Esophagus muscularis mucosa (tissue), 4 donors: ENCODE measurements at regions not wholly inside any gene's neighbourhood (a gene's known extent, or its start where the extent isn't known, plus 50 kb on each side); places are given as distances from the start of the nearest gene placed in this dataset.

Experiments used
- DNase-seq: peaks from one replicate; pipeline ENCODE4 v3.0.0-alpha.2; 2017; ENCODE audit errors: extremely low spot score
- H3K27ac ChIP-seq, 4 donors: fragments of 200-600 bp; sonication (generic); replicated peaks in 1 of 4; 1 replicate in 3 of 4; 2 replicates in 1 of 4; pipeline ENCODE4 v1.5.1; 2016 to 2019; ENCODE audit warnings: mild to moderate bottlenecking in 1 of 4
- H3K27me3 ChIP-seq, 4 donors: fragments of 200-600 bp; sonication (generic); one replicate each; pipeline versions ENCODE4 v1.5.1 to v1.6.0; 2016 to 2019
- H3K36me3 ChIP-seq, 4 donors: fragments of 200-600 bp; sonication (generic); one replicate each; pipeline ENCODE4 v1.5.1; 2016 to 2019
- H3K4me1 ChIP-seq, 4 donors: fragments of 200-600 bp; sonication (generic); one replicate each; pipeline ENCODE4 v1.5.1; 2016 to 2019
- H3K4me3 ChIP-seq, 4 donors: fragments of 200-600 bp; sonication (generic); 1 replicate in 2 of 4; 2 replicates in 2 of 4; pipeline ENCODE4 v1.5.1; 2016 to 2019; ENCODE audit warnings: mild to moderate bottlenecking in 4 of 4, moderate library complexity in 1 of 4
- H3K9me3 ChIP-seq, 4 donors: fragments of 200-600 bp; sonication (generic); 1 replicate in 3 of 4; 2 replicates in 1 of 4; pipeline ENCODE4 v1.5.1; 2016 to 2019
- EP300 ChIP-seq: sonication (generic); formaldehyde crosslinking; IDR thresholded peaks from one replicate; pipeline ENCODE4 v1.6.1; 2017; ENCODE audit warnings: antibody characterized with exemption
- POLR2A ChIP-seq: fragments of 450-650 bp; IDR thresholded peaks from one replicate; pipeline ENCODE4 v1.6.1; 2017; ENCODE audit warnings: antibody characterized with exemption, moderate library complexity, mild to moderate bottlenecking, low read depth
- POLR2AphosphoS5 ChIP-seq, 2 donors: sonication (generic); formaldehyde crosslinking; IDR thresholded peaks; one replicate each; pipeline ENCODE4 v1.6.1; 2017; ENCODE audit warnings: antibody characterized with exemption in 2 of 2
- WGBS: methylation state at CpG from one replicate; pipeline ENCODE4 v1.1.5; 2018; 5-methylcytosine and 5-hydroxymethylcytosine counted together
- intact Hi-C: fragments of 100-400 bp; cut with DNase I; formaldehyde crosslinking; loops from one replicate; pipeline ENCODE4 v1.15.1; 2023
- TF ChIP-seq, protein P1 (sequence below), 3 experiments: fragments of 200-600 bp in 2 of 3; fragments of 450-650 bp in 1 of 3; sonication (generic) in 2 of 3; IDR thresholded peaks; one replicate each; pipeline ENCODE4 v1.5.1; 2017 to 2019; ENCODE audit warnings: antibody characterized with exemption in 3 of 3, mild to moderate bottlenecking in 2 of 3, moderate library complexity in 1 of 3

DNA sequence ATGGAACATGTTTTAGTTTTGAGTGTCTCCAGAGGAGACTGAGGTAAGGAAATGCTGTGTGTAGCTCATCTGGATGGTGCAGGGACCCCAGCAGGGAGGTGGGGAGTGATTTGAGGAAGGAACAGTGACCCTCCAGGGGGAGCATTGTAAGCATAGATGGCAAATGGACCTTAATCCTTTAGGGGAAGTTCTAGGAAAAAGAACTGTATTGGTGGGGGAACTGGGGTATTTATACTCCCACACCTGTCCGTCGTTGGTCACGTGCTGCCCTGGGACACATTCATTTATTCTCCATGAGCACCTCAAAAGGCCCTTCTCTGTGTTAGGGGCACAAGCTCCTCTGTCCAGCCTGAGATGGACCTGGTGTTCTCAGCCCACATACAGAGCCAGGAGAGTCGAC, 233.9 kb upstream of the HDAC4 start:
- 90% methylated on average over 4 of the region's 4 CpGs for WGBS
- H3K9me3 ChIP-seq = no peaks in the 10 kb centered on the region
- TF ChIP-seq, protein P1, sequence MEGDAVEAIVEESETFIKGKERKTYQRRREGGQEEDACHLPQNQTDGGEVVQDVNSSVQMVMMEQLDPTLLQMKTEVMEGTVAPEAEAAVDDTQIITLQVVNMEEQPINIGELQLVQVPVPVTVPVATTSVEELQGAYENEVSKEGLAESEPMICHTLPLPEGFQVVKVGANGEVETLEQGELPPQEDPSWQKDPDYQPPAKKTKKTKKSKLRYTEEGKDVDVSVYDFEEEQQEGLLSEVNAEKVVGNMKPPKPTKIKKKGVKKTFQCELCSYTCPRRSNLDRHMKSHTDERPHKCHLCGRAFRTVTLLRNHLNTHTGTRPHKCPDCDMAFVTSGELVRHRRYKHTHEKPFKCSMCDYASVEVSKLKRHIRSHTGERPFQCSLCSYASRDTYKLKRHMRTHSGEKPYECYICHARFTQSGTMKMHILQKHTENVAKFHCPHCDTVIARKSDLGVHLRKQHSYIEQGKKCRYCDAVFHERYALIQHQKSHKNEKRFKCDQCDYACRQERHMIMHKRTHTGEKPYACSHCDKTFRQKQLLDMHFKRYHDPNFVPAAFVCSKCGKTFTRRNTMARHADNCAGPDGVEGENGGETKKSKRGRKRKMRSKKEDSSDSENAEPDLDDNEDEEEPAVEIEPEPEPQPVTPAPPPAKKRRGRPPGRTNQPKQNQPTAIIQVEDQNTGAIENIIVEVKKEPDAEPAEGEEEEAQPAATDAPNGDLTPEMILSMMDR (IDR thresholded peaks at IDR 0.05) = no peak
- no peak for TF ChIP-seq POLR2AphosphoS5 (IDR thresholded peaks at IDR 0.05)
- no peak for TF ChIP-seq POLR2A
- no peak for TF ChIP-seq EP300
- H3K4me1 ChIP-seq = peaks cover 0 to 17% (median 12%) of the 10 kb centered on the region in 4 donors
- no peak for DNase-seq
- H3K4me3 ChIP-seq = no peak overlapping the region
- intact Hi-C loops = no loop called here
- no peak overlapping the region for H3K27ac ChIP-seq
- no peaks in the 10 kb centered on the region for H3K27me3 ChIP-seq
- no peaks in the 10 kb centered on the region for H3K36me3 ChIP-seq

DNA sequence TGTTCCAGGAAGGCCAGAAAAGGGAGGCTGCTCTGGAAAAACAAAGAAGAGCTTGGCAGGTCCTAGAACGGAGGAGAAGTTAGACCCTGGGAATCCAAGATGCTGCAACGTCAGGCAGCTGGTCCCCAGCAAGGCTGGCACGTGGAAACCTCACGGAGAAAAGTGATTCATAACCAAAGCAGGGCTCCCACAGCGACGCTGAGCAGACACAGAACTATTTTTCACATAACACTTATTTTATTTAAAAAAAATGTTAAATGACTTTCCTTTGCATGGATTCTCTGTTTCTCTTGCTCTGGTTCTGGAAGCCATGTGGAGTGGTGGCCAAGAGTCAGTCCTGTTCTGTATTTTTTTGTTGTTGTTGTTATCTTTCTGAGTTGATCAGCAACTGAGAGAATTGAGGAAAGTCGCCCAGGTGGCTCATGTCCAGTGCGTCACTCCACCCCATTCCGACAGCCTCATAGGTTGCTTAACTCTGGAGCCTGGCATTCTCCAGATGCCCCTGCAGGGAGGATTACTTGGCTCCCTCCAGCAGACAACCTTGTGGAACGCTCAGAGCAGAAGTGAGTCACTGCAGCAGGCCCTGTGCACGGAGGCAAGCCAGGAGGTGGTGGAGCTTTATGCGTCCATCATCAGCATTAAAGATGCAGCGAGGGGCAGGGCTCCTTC, 229.9 kb upstream of the HDAC4 start:
- Histone ChIP-seq H3K4me3 (peak overlapping the region in 1 of 4 donors; percentile 19), H3K4me1 (peaks cover 0 to 18% (median 12%) of the 10 kb centered on the region in 4 donors), H3K36me3 (no peaks in the 10 kb centered on the region), H3K27me3 (no peaks in the 10 kb centered on the region), H3K27ac (peak overlapping the region; percentile 12 to 73 (median 68)), H3K9me3 (no peaks in the 10 kb centered on the region)
- intact Hi-C loops = no loop called here
- WGBS = 24% methylated on average over 12 of the region's 13 CpGs
- no peak for DNase-seq
- no peak for TF ChIP-seq POLR2A
- TF ChIP-seq, protein P1 (IDR thresholded peaks at IDR 0.05) = no peak
- peak; percentile 38 to 82 for TF ChIP-seq POLR2AphosphoS5 (IDR thresholded peaks at IDR 0.05)
- TF ChIP-seq EP300 = no peak

DNA sequence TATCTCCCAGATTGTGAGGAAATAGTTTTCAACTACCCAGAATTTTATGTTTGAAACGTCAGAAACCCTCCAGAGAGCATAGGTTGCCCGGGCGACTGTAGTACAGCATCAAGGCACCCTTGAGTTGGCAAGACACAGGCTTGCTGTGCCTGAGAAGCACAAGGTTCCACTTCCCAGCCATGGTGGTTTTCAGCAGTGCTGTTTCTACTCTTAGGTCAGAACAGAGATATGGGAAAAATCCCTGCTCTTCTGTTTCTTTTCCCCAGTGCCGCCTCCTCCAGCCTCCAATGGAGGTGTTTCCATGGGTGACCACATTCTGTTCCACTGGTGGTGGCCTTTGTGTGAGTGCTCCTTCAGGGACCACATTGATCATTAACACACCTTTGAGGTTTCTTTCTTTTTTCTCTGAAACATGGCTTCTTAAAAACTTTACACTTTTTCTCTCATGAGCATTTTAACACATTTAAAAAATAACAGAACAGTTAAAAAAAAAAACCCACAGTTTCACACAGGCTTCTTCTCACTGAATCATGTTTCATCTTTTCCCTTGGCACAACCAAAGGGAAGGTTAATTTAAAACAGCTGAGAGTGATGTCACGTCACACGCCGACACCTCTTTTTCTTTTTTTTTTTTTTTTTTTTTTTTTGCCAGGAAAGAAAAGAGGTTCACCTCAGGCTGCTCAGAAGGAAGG, 229.3 kb upstream of the HDAC4 start:
- TF ChIP-seq, protein P1 (IDR thresholded peaks at IDR 0.05) = no peak
- TF ChIP-seq POLR2AphosphoS5 (IDR thresholded peaks at IDR 0.05) (no peak), EP300 (no peak), POLR2A (no peak)
- H3K27ac ChIP-seq = peak overlapping the region in 3 of 4 donors; percentile 64 to 73 (median 71)
- intact Hi-C loops = no loop called here
- no peak overlapping the region for H3K4me3 ChIP-seq
- H3K36me3 ChIP-seq = no peaks in the 10 kb centered on the region
- DNase-seq = no peak
- peaks cover 0 to 18% (median 12%) of the 10 kb centered on the region in 4 donors for H3K4me1 ChIP-seq
- no peaks in the 10 kb centered on the region for H3K9me3 ChIP-seq
- no peaks in the 10 kb centered on the region for H3K27me3 ChIP-seq
- WGBS = 66% methylated on average over 7 of the region's 7 CpGs

DNA sequence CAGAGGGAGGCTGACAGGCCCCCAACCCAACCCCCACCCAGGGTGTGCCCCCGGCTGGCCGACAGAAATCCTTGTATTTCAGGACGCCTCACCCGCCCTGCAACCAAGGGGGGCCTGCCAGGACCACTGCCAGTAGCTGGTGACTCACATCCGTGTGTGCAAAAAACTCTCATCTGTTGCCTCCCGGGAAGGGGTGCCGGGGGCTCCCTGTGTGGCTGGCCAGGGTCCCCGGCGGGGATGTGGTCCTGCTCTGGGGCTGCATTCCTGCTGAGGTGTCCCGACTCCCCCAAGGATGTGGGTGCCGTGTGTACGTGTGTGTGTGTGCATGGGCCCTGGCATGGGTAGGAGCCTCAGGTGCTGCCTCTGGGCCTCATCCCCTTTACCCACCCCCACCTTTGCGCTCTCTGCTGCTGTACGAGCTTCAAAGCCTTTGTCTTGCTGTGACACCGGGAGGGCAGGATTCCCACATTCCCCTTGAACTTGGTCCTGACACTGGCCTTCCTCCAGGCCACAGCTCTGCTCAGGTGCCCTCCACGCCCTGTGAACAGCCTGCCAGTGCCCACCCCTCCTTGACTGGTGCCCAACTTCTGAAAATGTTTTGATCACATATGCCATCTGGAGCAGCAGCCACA, 226.3 kb upstream of the HDAC4 start:
- no peak overlapping the region for H3K4me3 ChIP-seq
- 86% methylated on average over 14 of the region's 16 CpGs for WGBS
- no peak for DNase-seq

More for the DNA sequence above, 226.3 kb upstream of the HDAC4 start:
- peaks cover 0 to 18% (median 12%) of the 10 kb centered on the region in 4 donors for H3K4me1 ChIP-seq
- no peaks in the 10 kb centered on the region for H3K27me3 ChIP-seq
- H3K36me3 ChIP-seq = no peaks in the 10 kb centered on the region
- H3K27ac ChIP-seq = no peak overlapping the region
- intact Hi-C loops = no loop called here
- no peaks in the 10 kb centered on the region for H3K9me3 ChIP-seq
- no peak for TF ChIP-seq POLR2A
- no peak for TF ChIP-seq POLR2AphosphoS5 (IDR thresholded peaks at IDR 0.05)
- no peak for TF ChIP-seq EP300
- TF ChIP-seq, protein P1 (IDR thresholded peaks at IDR 0.05) = no peak
